K562 (cell line): ENCODE measurements at regions not wholly inside any gene's neighbourhood (a gene's known extent, or its start where the extent isn't known, plus 50 kb on each side); places are given as distances from the start of the nearest gene placed in this dataset.

Source experiments
- EZH2 ChIP-seq: IDR thresholded peaks from 2 replicates; pipeline ENCODE4 v1.6.1; 2012; ENCODE audit warnings: low read depth, mild to moderate bottlenecking, inconsistent platforms, low read length, borderline replicate concordance
- HDAC1 ChIP-seq, 2 experiments: fragments of 450-650 bp; IDR thresholded peaks; 2 replicates each; pipeline ENCODE4 v1.6.1; 2016 to 2017; ENCODE audit warnings: inconsistent platforms in 1 of 2, mild to moderate bottlenecking in 1 of 2, moderate library complexity in 1 of 2
- ZBTB49 ChIP-seq: sonication (generic); formaldehyde crosslinking; IDR thresholded peaks from 2 replicates; pipeline ENCODE4 v1.8.0; 2022; ENCODE audit warnings: missing genetic modification reagents, mild to moderate bottlenecking, borderline replicate concordance
- TF ChIP-seq, protein P1 (sequence below): IDR thresholded peaks from 3 replicates; pipeline ENCODE4 v1.6.1; 2011; ENCODE audit warnings: borderline replicate concordance, mild to moderate bottlenecking; ENCODE audit not compliant: insufficient read length, insufficient read depth
- TF ChIP-seq, protein P2 (sequence below): fragments of 450-650 bp; IDR thresholded peaks from 2 replicates; pipeline ENCODE4 v1.6.1; 2017; ENCODE audit warnings: antibody characterized with exemption, mild to moderate bottlenecking

- no peak for TF ChIP-seq ZBTB49 (CRISPR knock-in tag)
- no peak for TF ChIP-seq EZH2
- TF ChIP-seq, protein P1, sequence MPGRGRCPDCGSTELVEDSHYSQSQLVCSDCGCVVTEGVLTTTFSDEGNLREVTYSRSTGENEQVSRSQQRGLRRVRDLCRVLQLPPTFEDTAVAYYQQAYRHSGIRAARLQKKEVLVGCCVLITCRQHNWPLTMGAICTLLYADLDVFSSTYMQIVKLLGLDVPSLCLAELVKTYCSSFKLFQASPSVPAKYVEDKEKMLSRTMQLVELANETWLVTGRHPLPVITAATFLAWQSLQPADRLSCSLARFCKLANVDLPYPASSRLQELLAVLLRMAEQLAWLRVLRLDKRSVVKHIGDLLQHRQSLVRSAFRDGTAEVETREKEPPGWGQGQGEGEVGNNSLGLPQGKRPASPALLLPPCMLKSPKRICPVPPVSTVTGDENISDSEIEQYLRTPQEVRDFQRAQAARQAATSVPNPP: no peak
- TF ChIP-seq, protein P2, sequence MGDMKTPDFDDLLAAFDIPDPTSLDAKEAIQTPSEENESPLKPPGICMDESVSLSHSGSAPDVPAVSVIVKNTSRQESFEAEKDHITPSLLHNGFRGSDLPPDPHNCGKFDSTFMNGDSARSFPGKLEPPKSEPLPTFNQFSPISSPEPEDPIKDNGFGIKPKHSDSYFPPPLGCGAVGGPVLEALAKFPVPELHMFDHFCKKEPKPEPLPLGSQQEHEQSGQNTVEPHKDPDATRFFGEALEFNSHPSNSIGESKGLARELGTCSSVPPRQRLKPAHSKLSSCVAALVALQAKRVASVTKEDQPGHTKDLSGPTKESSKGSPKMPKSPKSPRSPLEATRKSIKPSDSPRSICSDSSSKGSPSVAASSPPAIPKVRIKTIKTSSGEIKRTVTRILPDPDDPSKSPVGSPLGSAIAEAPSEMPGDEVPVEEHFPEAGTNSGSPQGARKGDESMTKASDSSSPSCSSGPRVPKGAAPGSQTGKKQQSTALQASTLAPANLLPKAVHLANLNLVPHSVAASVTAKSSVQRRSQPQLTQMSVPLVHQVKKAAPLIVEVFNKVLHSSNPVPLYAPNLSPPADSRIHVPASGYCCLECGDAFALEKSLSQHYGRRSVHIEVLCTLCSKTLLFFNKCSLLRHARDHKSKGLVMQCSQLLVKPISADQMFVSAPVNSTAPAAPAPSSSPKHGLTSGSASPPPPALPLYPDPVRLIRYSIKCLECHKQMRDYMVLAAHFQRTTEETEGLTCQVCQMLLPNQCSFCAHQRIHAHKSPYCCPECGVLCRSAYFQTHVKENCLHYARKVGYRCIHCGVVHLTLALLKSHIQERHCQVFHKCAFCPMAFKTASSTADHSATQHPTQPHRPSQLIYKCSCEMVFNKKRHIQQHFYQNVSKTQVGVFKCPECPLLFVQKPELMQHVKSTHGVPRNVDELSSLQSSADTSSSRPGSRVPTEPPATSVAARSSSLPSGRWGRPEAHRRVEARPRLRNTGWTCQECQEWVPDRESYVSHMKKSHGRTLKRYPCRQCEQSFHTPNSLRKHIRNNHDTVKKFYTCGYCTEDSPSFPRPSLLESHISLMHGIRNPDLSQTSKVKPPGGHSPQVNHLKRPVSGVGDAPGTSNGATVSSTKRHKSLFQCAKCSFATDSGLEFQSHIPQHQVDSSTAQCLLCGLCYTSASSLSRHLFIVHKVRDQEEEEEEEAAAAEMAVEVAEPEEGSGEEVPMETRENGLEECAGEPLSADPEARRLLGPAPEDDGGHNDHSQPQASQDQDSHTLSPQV: no peak
- TF ChIP-seq HDAC1 (IDR thresholded peaks at IDR 0.05): no peak
These were observed 183.6 kb upstream of the GMDS start (continued) for GRCh38 chr6:2429032-2429431.
